GM19043 (cell line): ENCODE measurements at regions not wholly inside any gene's neighbourhood (a gene's known extent, or its start where the extent isn't known, plus 50 kb on each side); places are given as distances from the start of the nearest gene placed in this dataset.

Experiments
- ATAC-seq: cut with Tn5 transposase; IDR thresholded peaks from one replicate; pipeline ENCODE4 v1.9.1; 2021; ENCODE audit warnings: low read depth; ENCODE audit not compliant: unreplicated experiment

- no peak for ATAC-seq
These were observed 341.9 kb upstream of the CDH11 start for GRCh38 chr16:65463652-65464260.

- ATAC-seq: no peak
These were observed 335.2 kb upstream of the CDH11 start for GRCh38 chr16:65457084-65457483.

- no peak for ATAC-seq
These were observed 333.9 kb upstream of the CDH11 start for GRCh38 chr16:65455761-65456160.

GRCh38 chr16:65453646-65454045, 331.8 kb upstream of the CDH11 start:
- no peak for ATAC-seq

DNA sequence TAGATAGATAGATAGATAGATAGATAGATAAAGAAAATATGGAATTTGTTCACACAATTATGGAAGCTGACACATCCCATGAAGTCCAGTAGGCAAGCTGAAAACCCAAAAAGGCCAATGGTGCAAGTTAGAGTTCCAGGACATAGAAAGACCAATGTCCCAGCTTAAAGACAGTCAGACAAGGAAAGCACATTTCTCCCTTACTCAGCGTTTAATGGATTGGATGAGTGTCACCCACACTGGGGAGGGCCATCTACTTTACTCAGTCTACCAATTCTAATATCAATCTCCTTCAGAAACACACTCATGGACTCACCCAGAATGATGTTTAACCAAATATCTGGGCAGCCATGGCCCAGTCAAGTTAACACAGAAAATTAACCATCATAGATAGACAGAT, 327.7 kb upstream of the CDH11 start:
- no peak for ATAC-seq

GRCh38 chr16:65446427-65446826, 324.6 kb upstream of the CDH11 start:
- no peak for ATAC-seq

DNA sequence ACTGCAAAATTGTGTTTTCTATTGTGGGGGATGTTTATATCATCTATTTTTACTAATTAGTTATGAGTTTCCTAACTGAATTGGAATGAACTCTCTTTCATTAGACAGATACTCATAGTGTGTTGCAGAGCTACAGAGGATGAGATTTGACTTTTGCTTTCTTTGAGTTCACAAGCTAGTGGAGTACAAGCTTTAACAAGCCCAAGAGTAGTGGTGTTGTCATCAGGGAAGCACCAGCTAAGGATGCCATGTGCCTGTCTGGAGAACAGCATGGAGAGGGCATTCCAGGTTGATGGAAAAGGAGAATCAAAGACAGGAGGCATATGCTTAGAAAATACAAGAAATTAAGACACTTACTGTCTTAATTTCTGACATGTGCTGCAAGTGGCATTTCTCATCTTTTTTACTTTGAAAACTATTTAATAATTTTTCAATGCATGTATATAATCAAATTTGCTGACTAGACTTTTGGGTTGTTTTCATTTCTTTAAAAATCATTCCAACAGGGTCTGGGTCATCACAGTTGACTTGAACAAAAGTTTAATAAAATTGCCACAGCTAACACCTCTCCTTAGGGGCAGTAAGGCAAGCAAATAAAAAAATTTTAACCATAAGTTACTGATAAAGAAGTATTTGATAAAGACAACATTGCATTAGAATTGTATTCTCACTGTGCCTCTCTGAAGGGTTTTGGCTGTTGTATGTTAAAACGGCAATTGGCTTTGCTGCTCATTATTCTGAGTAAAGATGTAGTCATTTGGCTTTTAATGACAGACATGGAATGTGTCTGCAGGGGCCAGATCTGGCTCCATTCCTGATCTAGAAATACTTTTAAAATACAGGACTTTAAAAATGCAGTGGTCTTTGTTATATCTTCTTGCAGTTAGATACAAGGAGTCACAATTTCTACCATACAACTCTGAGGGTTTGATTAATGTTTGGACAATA, 323.7 kb upstream of the CDH11 start:
- no peak for ATAC-seq

GRCh38 chr16:65441501-65441900, 319.6 kb upstream of the CDH11 start:
- no peak for ATAC-seq

- ATAC-seq: no peak
These were observed 307.8 kb upstream of the CDH11 start for GRCh38 chr16:65429504-65430181.

- no peak for ATAC-seq
These were observed 304.6 kb upstream of the CDH11 start for GRCh38 chr16:65426484-65426883.

- ATAC-seq: no peak
These were observed 301.1 kb upstream of the CDH11 start for GRCh38 chr16:65422934-65423333.

DNA sequence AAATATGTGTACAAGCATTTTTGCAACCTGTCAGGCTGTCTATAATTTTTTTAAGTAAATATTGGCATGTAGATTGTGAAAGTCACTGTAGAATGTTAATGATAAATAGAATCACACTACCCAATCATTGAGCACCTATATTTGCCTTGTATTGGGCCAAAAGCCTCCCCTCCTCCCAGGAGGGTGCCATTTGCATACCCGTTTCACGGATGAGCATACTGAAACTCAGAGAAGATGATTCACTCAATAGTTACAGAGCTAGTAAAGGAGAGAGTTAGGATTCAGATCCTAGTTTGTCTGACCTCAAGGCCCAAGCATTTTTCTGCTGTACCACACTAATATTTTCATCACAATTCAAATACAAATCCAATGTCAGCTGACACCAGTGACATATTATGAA, 299.7 kb upstream of the CDH11 start:
- ATAC-seq: no peak

- no peak for ATAC-seq
These were observed 296.6 kb upstream of the CDH11 start for GRCh38 chr16:65418435-65418834.

DNA sequence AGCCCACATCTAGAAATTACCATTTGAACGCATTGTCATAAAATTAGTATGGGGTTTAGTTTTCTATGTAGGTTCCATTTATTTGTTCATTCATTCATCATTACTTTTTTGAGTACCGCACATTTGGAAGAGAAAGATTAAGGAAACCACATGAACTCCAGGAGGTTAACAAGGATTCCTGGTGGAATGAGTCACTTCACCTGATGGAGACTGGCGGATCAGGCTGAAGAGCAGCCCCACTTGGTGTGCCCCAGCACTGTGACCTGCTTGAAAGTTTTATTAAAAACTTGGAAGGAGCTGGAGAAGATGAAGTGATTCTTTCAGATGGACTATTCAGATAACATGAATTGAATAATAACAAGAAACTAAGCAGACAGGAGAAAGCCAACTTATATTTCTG, 293.6 kb upstream of the CDH11 start:
- ATAC-seq: no peak

GRCh38 chr16:65414284-65414984, 292.6 kb upstream of the CDH11 start:
- no peak for ATAC-seq

DNA sequence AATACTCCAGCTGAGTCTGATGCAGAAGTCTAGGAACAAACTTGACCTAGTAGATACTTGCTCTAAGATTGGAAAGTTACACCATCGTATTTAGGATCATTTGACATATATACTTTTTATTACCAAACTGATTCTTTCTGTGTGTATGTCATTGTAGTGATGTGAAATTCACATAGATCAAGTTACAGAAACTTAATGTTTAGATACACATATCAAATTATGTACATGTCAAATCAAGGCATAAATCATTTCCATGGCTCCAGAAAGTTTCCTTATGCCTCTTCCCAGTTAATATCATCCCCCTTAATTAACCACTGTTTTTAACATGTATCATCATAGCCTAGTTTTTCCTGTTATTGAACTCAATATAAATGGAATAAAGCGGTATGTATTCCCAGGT, 292.0 kb upstream of the CDH11 start:
- ATAC-seq: no peak

DNA sequence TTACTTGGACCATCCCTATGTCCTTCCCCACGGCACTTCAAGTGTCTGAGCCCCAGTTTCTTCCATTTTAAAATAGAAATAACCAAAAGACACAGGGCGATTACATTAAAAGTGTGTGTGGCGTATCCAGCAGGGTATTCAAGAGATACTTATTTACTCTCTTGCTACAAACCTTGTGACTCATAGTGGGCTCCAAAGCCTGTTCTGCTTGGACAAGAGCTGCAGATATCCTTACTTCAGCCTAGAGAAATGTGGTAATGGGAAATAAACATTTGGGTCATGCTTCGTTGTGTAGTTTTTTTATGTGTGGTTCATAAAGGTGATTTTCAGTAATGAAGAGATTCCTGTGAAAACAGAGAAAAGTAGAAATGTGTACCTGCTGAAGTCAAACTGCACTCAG, 288.9 kb upstream of the CDH11 start:
- ATAC-seq: no peak

- no peak for ATAC-seq
These were observed 287.6 kb upstream of the CDH11 start for GRCh38 chr16:65409510-65409909.

DNA sequence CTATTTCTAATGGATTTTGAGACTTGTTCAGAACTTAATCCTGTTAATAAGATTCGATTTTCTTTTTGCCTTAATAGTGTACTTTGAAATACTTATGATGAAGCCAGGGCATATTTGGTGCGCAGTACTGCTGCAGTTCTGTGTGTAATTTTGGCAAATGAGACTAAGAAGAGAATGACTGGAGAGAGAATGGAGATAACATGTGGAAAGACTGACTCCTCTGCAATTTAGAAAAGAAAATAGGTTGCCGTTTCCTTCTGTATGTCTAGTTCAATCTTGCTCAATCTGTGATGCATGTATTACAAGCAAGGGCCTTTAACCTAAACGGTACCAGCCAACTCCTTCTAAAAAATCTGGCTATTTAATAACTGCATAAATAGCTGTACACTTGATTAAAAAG, 285.1 kb upstream of the CDH11 start:
- no peak for ATAC-seq

DNA sequence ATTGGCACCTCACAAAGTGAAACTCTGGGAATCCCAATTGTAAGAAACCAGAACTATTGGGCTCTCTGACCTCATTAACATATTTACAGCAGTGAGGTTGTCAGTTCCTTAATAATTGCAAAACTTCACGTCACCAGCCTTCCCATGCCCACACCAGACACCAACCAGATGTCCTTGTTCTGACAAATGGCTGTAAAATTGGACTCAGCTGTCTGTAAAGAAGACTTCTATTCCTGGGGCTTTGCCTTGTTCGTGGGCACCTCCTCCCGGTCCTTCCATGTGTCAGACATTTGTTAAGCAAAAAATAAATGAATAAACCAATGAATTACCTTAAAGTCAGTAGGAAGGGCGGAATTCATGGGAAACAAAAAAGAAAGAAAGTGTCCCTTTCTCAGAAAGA, 284.3 kb upstream of the CDH11 start:
- no peak for ATAC-seq

DNA sequence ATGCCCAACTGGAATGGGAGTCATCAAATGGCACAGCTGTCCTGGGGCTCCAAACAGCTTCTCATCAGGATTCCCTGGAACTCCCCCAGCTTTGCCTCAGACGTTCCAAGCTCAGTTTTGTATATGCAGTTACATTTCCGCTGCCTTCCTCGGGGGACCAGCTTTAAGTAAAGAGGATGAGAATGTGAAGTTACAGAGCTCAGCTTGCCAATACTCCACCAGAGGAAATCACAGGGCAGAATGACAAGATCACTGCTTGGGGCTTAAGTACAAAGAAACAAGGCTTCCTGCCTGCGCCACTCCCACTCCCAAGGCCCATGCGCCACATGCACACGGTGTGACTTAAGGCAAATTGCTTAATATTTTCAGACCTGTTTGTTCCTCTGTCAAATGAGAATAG, 272.4 kb upstream of the CDH11 start:
- ATAC-seq: no peak
